ENCODE measurements at regions not wholly inside any gene's neighbourhood (a gene's known extent, or its start where the extent isn't known, plus 50 kb on each side); places are given as distances from the start of the nearest gene placed in this dataset.

GRCh38 chr4:138602664-138603063, 360.5 kb upstream of the SLC7A11 start:
- DNase-seq (ENCODE audit: low read depth): no peak
- TF ChIP-seq, protein P1, sequence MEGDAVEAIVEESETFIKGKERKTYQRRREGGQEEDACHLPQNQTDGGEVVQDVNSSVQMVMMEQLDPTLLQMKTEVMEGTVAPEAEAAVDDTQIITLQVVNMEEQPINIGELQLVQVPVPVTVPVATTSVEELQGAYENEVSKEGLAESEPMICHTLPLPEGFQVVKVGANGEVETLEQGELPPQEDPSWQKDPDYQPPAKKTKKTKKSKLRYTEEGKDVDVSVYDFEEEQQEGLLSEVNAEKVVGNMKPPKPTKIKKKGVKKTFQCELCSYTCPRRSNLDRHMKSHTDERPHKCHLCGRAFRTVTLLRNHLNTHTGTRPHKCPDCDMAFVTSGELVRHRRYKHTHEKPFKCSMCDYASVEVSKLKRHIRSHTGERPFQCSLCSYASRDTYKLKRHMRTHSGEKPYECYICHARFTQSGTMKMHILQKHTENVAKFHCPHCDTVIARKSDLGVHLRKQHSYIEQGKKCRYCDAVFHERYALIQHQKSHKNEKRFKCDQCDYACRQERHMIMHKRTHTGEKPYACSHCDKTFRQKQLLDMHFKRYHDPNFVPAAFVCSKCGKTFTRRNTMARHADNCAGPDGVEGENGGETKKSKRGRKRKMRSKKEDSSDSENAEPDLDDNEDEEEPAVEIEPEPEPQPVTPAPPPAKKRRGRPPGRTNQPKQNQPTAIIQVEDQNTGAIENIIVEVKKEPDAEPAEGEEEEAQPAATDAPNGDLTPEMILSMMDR (IDR thresholded peaks at IDR 0.05; ENCODE audit: insufficient read depth, low read length, severe bottlenecking): no peak
- Histone ChIP-seq H3K36me3 (ENCODE audit: control insufficient read depth, insufficient read depth, low read length) (no peaks in the 10 kb centered on the region), H3K4me3 (ENCODE audit: low read depth, low read length) (no peak overlapping the region), H3K27me3 (ENCODE audit: control insufficient read depth, insufficient read depth, low read length) (no peaks in the 10 kb centered on the region)
- no peak for FAIRE-seq

GRCh38 chr4:138599965-138600364, 357.8 kb upstream of the SLC7A11 start:
- Histone ChIP-seq H3K27me3 (ENCODE audit: control insufficient read depth, insufficient read depth, low read length) (no peaks in the 10 kb centered on the region), H3K36me3 (ENCODE audit: control insufficient read depth, insufficient read depth, low read length) (no peaks in the 10 kb centered on the region), H3K4me3 (ENCODE audit: low read depth, low read length) (no peak overlapping the region)
- FAIRE-seq: no peak
- DNase-seq (ENCODE audit: low read depth): no peak
- TF ChIP-seq, protein P1 (IDR thresholded peaks at IDR 0.05; ENCODE audit: insufficient read depth, low read length, severe bottlenecking): no peak

DNA sequence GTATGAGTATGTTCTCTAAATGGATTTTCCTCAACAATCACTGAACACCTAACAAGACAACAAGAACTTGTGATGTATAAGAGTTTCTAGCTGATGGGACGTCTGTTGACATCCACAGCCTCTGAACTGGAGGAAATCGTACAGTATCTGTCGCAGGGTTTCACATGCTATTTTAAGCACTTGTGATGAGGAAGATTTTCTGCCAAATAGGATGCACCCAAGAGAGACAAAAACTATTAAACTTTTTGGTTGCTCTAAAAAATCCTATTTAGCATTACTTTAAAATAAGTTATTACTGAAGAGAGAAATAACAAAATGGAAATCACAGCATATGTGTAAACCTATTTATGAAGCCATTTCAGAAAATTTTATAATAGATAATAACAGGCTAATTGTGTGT, 356.1 kb upstream of the SLC7A11 start:
- Histone ChIP-seq H3K4me3 (ENCODE audit: low read depth, low read length) (no peak overlapping the region), H3K36me3 (ENCODE audit: control insufficient read depth, insufficient read depth, low read length) (no peaks in the 10 kb centered on the region), H3K27me3 (ENCODE audit: control insufficient read depth, insufficient read depth, low read length) (no peaks in the 10 kb centered on the region)
- TF ChIP-seq, protein P1 (IDR thresholded peaks at IDR 0.05; ENCODE audit: insufficient read depth, low read length, severe bottlenecking): no peak
- FAIRE-seq: no peak
- no peak for DNase-seq (ENCODE audit: low read depth)

DNA sequence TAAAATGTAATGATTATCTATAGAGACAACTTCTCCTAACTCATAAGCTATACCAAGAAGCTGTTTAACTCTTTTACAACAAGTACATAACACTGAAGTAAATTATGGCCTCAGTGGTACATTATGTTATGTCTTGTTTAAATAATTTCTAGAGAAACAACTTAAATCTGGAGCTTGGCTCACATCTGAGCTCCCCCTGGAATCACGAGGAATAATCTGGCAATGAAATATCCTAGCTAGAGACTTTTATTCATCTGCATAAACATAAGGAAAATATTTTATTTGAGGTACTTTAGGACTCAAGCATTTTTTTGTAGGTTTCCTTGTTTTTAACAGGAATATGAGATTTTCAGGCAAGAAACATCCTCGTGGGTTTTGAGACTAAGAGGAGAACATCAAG, 354.7 kb upstream of the SLC7A11 start:
- TF ChIP-seq, protein P1 (IDR thresholded peaks at IDR 0.05; ENCODE audit: insufficient read depth, low read length, severe bottlenecking): no peak
- Histone ChIP-seq H3K36me3 (ENCODE audit: control insufficient read depth, insufficient read depth, low read length) (no peaks in the 10 kb centered on the region), H3K4me3 (ENCODE audit: low read depth, low read length) (no peak overlapping the region), H3K27me3 (ENCODE audit: control insufficient read depth, insufficient read depth, low read length) (no peaks in the 10 kb centered on the region)
- DNase-seq (ENCODE audit: low read depth) (no peak), FAIRE-seq (no peak)

- no peak for FAIRE-seq
- H3K36me3 ChIP-seq (ENCODE audit: control insufficient read depth, insufficient read depth, low read length): no peaks in the 10 kb centered on the region
- H3K27me3 ChIP-seq (ENCODE audit: control insufficient read depth, insufficient read depth, low read length): no peaks in the 10 kb centered on the region
- no peak overlapping the region for H3K4me3 ChIP-seq (ENCODE audit: low read depth, low read length)
- TF ChIP-seq, protein P1 (IDR thresholded peaks at IDR 0.05; ENCODE audit: insufficient read depth, low read length, severe bottlenecking): no peak
- DNase-seq (ENCODE audit: low read depth): no peak
These were observed 353.7 kb upstream of the SLC7A11 start for GRCh38 chr4:138595731-138596460.

DNA sequence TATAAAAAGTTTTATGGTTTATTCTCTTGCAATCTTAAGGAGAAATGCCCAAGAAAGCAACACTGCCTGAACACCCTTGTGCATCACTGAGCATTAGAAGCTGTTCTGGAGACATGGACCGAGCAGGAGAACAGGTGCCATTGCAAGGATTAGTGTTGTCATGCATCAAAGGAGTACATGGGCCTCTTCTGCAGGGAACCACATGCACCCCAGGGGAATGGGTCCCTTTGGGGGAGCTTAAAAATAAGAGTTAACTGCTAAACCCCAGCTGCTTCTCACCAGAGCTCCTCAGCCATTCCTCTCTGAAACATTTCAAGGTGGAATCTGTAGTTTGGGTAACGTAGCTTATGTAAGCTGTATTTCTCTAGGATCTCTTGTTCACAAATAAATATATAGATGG, 353.0 kb upstream of the SLC7A11 start:
- H3K36me3 ChIP-seq (ENCODE audit: control insufficient read depth, insufficient read depth, low read length): no peaks in the 10 kb centered on the region
- TF ChIP-seq, protein P1 (IDR thresholded peaks at IDR 0.05; ENCODE audit: insufficient read depth, low read length, severe bottlenecking): no peak
- no peak overlapping the region for H3K4me3 ChIP-seq (ENCODE audit: low read depth, low read length)
- H3K27me3 ChIP-seq (ENCODE audit: control insufficient read depth, insufficient read depth, low read length): no peaks in the 10 kb centered on the region
- no peak for FAIRE-seq
- no peak for DNase-seq (ENCODE audit: low read depth)
